ENCODE measurements at regions not wholly inside any gene's neighbourhood (a gene's known extent, or its start where the extent isn't known, plus 50 kb on each side); places are given as distances from the start of the nearest gene placed in this dataset.

GRCh38 chr3:31137718-31138465 is 243.4 kb upstream of the GADL1 start:
- H3K36me3 ChIP-seq: no peaks in the 10 kb centered on the region
- H3K4me1 ChIP-seq: no peaks in the 10 kb centered on the region
- no peak overlapping the region for H3K4me3 ChIP-seq
- no peak for DNase-seq (ENCODE audit: extremely low spot score in 2 of 2)
- H3K27ac ChIP-seq: no peak overlapping the region
- no peaks in the 10 kb centered on the region for H3K9me3 ChIP-seq
- no peak for TF ChIP-seq CTCF (IDR thresholded peaks at IDR 0.05)
- no peak for TF ChIP-seq POLR2A (IDR thresholded peaks at IDR 0.05)
- TF ChIP-seq POLR2AphosphoS5 (IDR thresholded peaks at IDR 0.05; ENCODE audit: insufficient read depth in 1 of 2, low read depth in 1 of 2): no peak
- intact Hi-C loops (cut with DNase I): no loop called here
- H3K27me3 ChIP-seq: no peaks in the 10 kb centered on the region

- no peak for DNase-seq (ENCODE audit: extremely low spot score in 2 of 2)
- TF ChIP-seq POLR2A (IDR thresholded peaks at IDR 0.05) (no peak), CTCF (IDR thresholded peaks at IDR 0.05) (no peak), POLR2AphosphoS5 (IDR thresholded peaks at IDR 0.05; ENCODE audit: insufficient read depth in 1 of 2, low read depth in 1 of 2) (no peak)
- no peaks in the 10 kb centered on the region for H3K27me3 ChIP-seq
- no peak overlapping the region for H3K27ac ChIP-seq
- no peak overlapping the region for H3K4me3 ChIP-seq
- intact Hi-C loops (cut with DNase I): no loop called here
- H3K4me1 ChIP-seq: no peaks in the 10 kb centered on the region
- H3K9me3 ChIP-seq: no peaks in the 10 kb centered on the region
- no peaks in the 10 kb centered on the region for H3K36me3 ChIP-seq
Observed at GRCh38 chr3:31140470-31140869, 246.0 kb upstream of the GADL1 start.

GRCh38 chr3:31142139-31142538 is 247.7 kb upstream of the GADL1 start:
- no peaks in the 10 kb centered on the region for H3K36me3 ChIP-seq
- TF ChIP-seq CTCF (IDR thresholded peaks at IDR 0.05): no peak
- H3K27me3 ChIP-seq: no peaks in the 10 kb centered on the region
- H3K9me3 ChIP-seq: no peaks in the 10 kb centered on the region
- no peak overlapping the region for H3K4me3 ChIP-seq
- H3K4me1 ChIP-seq: no peaks in the 10 kb centered on the region
- intact Hi-C loops (cut with DNase I): no loop called here
- H3K27ac ChIP-seq: no peak overlapping the region
- no peak for DNase-seq (ENCODE audit: extremely low spot score in 2 of 2)

DNA sequence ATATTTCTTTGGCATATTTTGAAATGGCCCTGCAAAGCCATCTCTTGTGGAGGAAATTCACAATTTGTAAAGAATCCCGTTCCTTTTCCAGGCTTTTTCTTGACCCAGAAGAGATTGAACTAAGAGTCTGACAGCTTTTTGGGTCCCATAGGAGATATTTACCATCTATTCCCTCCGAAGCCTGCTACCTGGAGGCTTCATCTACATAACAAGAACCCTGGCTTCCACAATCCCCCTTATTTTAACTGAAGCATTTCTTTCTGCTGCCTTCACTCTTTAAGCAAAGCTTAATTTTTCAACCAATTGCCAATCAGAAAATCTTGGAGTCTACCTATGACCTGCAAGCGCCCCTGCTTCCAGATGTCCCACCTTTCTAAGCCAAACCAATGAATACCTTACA is 248.1 kb upstream of the GADL1 start:
- no peaks in the 10 kb centered on the region for H3K36me3 ChIP-seq
- H3K27ac ChIP-seq: no peak overlapping the region
- H3K4me3 ChIP-seq: no peak overlapping the region
- H3K4me1 ChIP-seq: no peaks in the 10 kb centered on the region
- no peaks in the 10 kb centered on the region for H3K9me3 ChIP-seq
- H3K27me3 ChIP-seq: no peaks in the 10 kb centered on the region
- no peak for DNase-seq (ENCODE audit: extremely low spot score in 2 of 2)
- intact Hi-C loops (cut with DNase I): no loop called here
- TF ChIP-seq POLR2A (IDR thresholded peaks at IDR 0.05) (no peak), CTCF (IDR thresholded peaks at IDR 0.05) (no peak), POLR2AphosphoS5 (IDR thresholded peaks at IDR 0.05; ENCODE audit: insufficient read depth in 1 of 2, low read depth in 1 of 2) (no peak)

- TF ChIP-seq POLR2A (IDR thresholded peaks at IDR 0.05) (no peak), POLR2AphosphoS5 (IDR thresholded peaks at IDR 0.05; ENCODE audit: insufficient read depth in 1 of 2, low read depth in 1 of 2) (no peak), CTCF (IDR thresholded peaks at IDR 0.05) (no peak)
- intact Hi-C loops (cut with DNase I): no loop called here
- no peaks in the 10 kb centered on the region for H3K4me1 ChIP-seq
- DNase-seq (ENCODE audit: extremely low spot score in 2 of 2): no peak
- no peaks in the 10 kb centered on the region for H3K36me3 ChIP-seq
- H3K27me3 ChIP-seq: no peaks in the 10 kb centered on the region
- no peak overlapping the region for H3K4me3 ChIP-seq
- no peak overlapping the region for H3K27ac ChIP-seq
- no peaks in the 10 kb centered on the region for H3K9me3 ChIP-seq
Observed at GRCh38 chr3:31145062-31145461, 250.6 kb upstream of the GADL1 start.

All from vagina (tissue), 2 donors.